ENCODE measurements at regions not wholly inside any gene's neighbourhood (a gene's known extent, or its start where the extent isn't known, plus 50 kb on each side); places are given as distances from the start of the nearest gene placed in this dataset.
A peak's percentile ranks its signal among the peaks of the same experiment; 100 is the strongest.

DNA sequence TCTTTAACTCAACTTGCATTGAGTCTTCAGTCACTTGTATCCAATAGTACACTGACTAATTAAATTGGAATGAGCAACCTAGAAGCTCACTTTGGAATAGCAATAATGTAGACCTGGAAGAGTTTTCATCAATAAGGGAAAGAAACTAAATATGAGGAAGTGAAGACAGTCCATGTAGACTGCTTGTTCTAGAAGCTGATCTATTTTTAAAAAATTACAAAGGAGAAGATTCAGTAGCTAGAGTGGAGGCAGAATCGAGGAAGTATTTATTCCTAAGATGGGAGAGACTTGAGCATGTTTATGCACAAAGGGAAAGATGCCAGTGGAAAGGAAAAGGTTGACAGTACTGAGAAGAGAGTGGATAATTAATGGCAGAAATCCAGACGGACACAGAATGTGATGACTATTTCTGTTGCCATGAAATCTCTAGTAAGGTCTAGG, 156.3 kb upstream of the PDE3A start:
- H3K27me3 ChIP-seq (replicated peaks) = no peaks in the 10 kb centered on the region
- TF ChIP-seq CTCF (IDR thresholded peaks at IDR 0.05; ENCODE audit: low read depth, low read length, missing control alignments) = no peak
- no peaks in the 10 kb centered on the region for H3K36me3 ChIP-seq (replicated peaks)
- H3K27ac ChIP-seq = peak overlapping the region; percentile 96
- in situ Hi-C loops (cut with HindIII; ENCODE audit: low pct_ligation_motif_present, low sequenced_read_pairs) = no loop called here
- DNase-seq = no peak
- H3K4me3 ChIP-seq (ENCODE audit: low read depth, low read length) = no peak overlapping the region

- in situ Hi-C loops (cut with HindIII; ENCODE audit: low pct_ligation_motif_present, low sequenced_read_pairs) = no loop called here
- Histone ChIP-seq H3K27me3 (replicated peaks) (no peaks in the 10 kb centered on the region), H3K27ac (peak overlapping the region; percentile 96), H3K36me3 (replicated peaks) (no peaks in the 10 kb centered on the region), H3K4me3 (ENCODE audit: low read depth, low read length) (no peak overlapping the region)
- peak; percentile 9 for TF ChIP-seq CTCF (IDR thresholded peaks at IDR 0.05; ENCODE audit: low read depth, low read length, missing control alignments)
- DNase-seq = peak; percentile 99
Observed at GRCh38 chr12:20212658-20213555, 155.4 kb upstream of the PDE3A start.

- Histone ChIP-seq H3K4me3 (ENCODE audit: low read depth, low read length) (no peak overlapping the region), H3K27ac (peak overlapping the region; percentile 96), H3K27me3 (replicated peaks) (no peaks in the 10 kb centered on the region), H3K36me3 (replicated peaks) (no peaks in the 10 kb centered on the region)
- in situ Hi-C loops (cut with HindIII; ENCODE audit: low pct_ligation_motif_present, low sequenced_read_pairs) = no loop called here
- TF ChIP-seq CTCF (IDR thresholded peaks at IDR 0.05; ENCODE audit: low read depth, low read length, missing control alignments) = no peak
- DNase-seq = no peak
Observed at GRCh38 chr12:20213723-20214625, 154.4 kb upstream of the PDE3A start.

GRCh38 chr12:20220339-20220738, 148.0 kb upstream of the PDE3A start:
- H3K4me3 ChIP-seq (ENCODE audit: low read depth, low read length) = no peak overlapping the region
- H3K36me3 ChIP-seq (replicated peaks) = no peaks in the 10 kb centered on the region
- DNase-seq = peak; percentile 38
- in situ Hi-C loops (cut with HindIII; ENCODE audit: low pct_ligation_motif_present, low sequenced_read_pairs) = no loop called here
- no peaks in the 10 kb centered on the region for H3K27me3 ChIP-seq (replicated peaks)
- no peak overlapping the region for H3K27ac ChIP-seq
- TF ChIP-seq CTCF (IDR thresholded peaks at IDR 0.05; ENCODE audit: low read depth, low read length, missing control alignments) = peak; percentile 54

- TF ChIP-seq CTCF (IDR thresholded peaks at IDR 0.05; ENCODE audit: low read depth, low read length, missing control alignments) = no peak
- in situ Hi-C loops (cut with HindIII; ENCODE audit: low pct_ligation_motif_present, low sequenced_read_pairs) = no loop called here
- H3K4me3 ChIP-seq (ENCODE audit: low read depth, low read length) = no peak overlapping the region
- DNase-seq = no peak
- H3K36me3 ChIP-seq (replicated peaks) = no peaks in the 10 kb centered on the region
- H3K27me3 ChIP-seq (replicated peaks) = no peaks in the 10 kb centered on the region
- no peak overlapping the region for H3K27ac ChIP-seq
Observed at GRCh38 chr12:20232931-20233675, 135.2 kb upstream of the PDE3A start.

Data from brain microvascular endothelial cell (primary cell).